HuH-7 (cell line): ENCODE measurements at regions not wholly inside any gene's neighbourhood (a gene's known extent, or its start where the extent isn't known, plus 50 kb on each side); places are given as distances from the start of the nearest gene placed in this dataset.
"Not testable (repeated sequence)": the region's sequence is repeated elsewhere in the genome, so short reads cannot be mapped to it uniquely, and the experiment has no call there.

ENCODE experiments used
- DNase-seq: peaks from one replicate; pipeline ENCODE4 v3.0.0; 2011; ENCODE audit warnings: low spot score

GRCh38 chr7:136325027-136325426 is 347.9 kb upstream of the MTPN start:
- no peak for DNase-seq

- no peak for DNase-seq
Measured at GRCh38 chr7:136324073-136324704, 347.0 kb upstream of the MTPN start.

DNA sequence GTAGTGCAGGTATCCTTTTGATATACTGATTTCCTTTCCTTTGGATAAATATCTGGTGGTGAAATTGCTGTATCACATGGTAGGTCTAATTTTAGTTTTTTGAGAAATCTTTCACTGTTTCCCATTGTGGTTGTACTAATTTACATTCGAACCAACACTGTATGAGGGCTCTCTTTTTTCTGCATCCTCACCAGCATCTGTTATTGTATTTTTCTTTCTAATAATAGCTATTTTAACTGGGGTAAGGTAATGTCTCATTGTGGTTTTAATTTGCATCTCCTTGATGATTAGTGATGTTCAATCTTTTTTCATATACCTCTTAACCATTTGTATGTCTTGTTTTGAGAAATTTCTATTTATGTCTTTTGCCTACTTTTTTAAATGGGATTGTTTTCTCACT is 335.4 kb upstream of the MTPN start:
- no peak for DNase-seq

DNA sequence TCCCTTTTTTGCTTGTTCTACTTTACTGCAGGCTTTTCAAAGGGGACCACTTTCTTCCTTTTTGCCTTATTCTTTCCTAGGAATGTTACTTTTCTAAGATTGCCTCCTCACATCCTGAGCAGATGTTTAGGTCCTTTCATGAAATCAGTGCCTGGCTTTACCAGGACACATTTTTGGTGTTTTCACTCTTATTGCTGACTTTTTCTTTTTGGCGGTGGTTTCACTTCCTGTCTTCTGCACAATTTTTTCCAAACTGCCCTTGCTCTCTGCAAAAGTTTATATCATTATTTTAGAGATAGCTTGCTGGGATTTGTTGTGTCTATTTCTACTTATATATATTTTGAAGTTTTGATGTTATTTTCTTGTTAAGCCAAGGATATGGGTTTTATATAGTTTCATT is 332.2 kb upstream of the MTPN start:
- no peak for DNase-seq

DNA sequence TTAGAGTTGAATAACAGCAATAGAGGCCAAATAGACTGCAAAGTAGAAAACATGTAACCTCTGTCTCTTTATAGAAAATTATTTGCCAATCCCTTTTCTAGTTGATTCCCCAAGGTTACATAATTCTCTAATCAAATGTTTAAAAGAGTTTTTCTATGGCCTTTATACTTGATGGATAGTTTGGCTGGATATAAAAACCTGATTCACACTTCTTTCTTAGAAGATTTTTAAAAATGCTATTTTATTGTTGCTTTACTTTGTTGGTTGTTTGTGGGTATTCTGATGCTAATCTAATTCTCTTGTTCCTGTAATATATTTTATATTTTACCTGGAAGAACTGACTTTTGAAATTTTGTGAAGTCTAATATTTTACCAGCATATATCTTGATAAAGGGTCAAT is 331.1 kb upstream of the MTPN start:
- no peak for DNase-seq

DNA sequence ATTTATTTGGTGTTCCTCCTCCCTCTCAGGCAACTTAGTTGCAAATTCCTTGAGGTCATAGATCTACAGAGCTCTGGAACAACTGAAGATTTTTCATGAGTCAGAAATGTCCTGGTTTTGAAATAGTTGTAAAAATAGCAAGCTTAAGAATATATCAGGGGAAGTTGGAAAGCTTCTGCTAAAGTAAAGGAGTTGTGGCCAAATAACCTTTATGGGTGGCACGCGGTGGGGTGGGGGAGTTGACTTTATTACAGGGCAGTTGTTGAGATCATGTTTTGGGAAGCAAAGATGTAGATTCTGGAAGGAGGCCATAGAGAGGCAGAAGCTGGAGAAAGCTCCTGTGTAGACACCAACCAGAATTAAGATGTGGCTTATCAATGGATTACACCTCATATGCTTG is 326.0 kb upstream of the MTPN start:
- no peak for DNase-seq

DNA sequence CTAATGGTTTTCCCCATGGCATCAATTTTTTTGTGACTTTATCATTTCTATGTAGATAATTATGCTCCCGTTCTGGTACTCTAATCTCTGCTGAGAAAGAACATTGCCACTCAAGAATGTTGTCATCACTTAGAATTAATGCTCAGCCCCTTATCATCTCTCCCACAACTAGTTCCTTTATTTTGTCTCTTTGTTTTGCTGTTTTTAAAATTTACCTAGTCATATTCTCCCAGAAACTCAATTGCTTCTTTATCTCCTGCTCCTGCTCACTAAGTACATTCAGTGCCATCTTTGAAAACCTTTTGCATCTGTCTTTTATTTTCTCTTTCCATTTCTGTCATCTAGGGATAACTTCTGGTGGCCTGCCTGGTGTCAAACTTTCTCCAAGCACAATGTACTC is 324.9 kb upstream of the MTPN start:
- DNase-seq, result no peak

- no peak for DNase-seq
Measured at GRCh38 chr7:136294977-136295376, 317.8 kb upstream of the MTPN start.

DNA sequence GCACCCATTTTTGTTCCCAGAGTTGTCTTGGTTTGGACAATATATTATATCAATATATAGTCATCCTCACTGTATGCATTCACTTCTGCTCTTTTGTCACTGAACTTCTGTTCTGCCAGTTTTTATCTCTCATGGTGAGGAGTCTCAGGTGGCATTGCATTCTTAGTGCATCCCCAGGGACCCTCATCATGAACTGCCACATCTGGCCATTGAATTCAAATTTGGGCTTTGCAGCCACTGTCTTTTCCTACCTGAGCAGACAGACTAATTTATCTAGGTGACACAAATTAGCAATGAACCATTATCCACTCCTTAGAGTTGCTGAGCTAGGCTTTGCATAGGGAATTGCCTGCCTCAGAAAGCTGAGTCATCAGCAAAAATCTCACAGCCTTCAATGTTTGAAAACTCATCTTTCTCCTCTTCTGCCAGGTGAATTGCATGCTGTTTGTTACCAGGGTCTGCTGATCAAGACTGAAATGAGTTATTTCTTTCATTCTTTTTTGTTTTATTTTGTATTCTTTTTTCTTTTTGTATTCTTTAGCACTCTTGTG is 316.8 kb upstream of the MTPN start:
- no peak for DNase-seq

DNA sequence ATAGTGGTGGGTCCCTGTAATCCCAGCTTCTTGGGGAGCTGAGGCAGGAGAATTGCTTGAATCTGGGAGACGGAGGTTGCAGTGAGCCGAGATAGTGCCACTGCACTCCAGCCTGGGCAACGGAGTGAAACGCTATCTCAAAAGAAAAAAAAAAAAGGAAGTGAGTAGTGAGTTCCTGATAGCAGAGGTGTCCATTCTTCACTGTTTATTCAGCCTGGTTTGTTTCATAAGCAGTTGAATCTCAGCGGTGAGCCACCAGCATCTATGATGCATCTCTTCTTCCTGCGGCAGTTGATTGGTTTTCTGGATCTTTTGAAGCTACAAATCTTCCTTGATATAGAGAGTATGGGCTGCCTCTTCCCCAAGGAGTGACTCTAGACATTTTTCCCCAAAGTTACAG is 316.1 kb upstream of the MTPN start:
- no peak for DNase-seq

- no peak for DNase-seq
Measured at GRCh38 chr7:136292365-136292764, 315.2 kb upstream of the MTPN start.

- DNase-seq, result no peak
Measured at GRCh38 chr7:136290351-136290750, 313.2 kb upstream of the MTPN start.

DNA sequence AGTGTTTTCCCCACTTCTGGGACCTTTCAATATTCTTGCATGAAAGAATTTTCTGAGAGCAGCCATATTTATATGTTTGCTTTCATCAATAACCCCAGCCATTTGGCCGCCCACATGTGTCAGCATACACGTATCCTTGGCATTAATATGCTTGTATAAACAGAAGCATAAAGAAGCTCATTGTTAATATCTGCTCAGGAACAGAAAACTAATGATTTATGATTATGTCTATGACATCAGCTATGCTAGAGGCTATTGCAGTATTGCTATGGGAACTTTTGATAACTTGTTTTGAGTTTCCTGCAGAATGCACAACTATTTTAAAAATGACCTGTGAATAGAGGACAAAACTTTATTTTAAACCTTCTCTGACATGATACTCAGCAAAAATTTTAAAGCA is 300.9 kb upstream of the MTPN start:
- no peak for DNase-seq

DNA sequence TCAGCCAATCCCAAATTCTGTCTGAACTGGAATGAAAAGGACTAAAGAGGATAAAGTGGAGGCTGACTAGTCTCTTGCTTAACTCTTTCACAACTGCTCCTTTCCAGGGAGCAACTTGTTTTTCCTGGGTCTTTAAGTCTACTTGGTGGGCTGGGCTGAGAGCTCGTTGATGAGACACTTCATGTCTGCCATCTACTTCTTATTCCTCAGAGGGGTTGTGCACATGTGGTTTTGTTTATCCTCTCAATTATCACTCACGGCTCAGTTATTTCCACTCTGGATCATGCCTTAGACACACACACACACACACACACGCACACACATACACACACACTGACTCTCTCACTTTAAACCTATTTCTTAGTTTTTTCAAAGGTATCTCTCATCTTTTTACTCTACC is 298.6 kb upstream of the MTPN start:
- no peak for DNase-seq

- no peak for DNase-seq
Measured at GRCh38 chr7:136274636-136275345, 297.6 kb upstream of the MTPN start.

GRCh38 chr7:136272934-136273333 is 295.8 kb upstream of the MTPN start:
- DNase-seq, result no peak

GRCh38 chr7:136267822-136268221 is 290.7 kb upstream of the MTPN start:
- DNase-seq, result no peak

GRCh38 chr7:136266457-136266856 is 289.3 kb upstream of the MTPN start:
- no peak for DNase-seq

DNA sequence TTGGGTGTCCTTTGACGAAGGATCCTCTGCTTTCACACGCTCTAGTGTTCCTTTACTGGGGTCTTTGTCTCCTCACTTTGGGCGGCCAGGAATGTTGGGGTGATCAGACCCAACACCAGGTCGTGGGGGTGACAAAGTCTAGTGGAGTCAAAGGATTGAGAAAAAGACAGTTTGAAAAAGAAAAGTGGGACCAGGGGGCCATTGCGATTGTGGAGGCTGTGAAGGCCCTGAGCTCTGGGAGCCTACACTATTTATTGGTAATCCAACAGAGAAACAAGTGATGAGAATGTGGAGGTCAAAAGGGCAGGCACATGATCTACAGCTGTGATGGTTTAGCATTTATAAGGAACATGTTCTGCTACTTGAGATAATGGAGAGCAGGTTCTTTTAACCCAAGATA is 287.1 kb upstream of the MTPN start:
- not testable (repeated sequence) for DNase-seq

GRCh38 chr7:136263112-136263860 is 286.1 kb upstream of the MTPN start:
- not testable (repeated sequence) for DNase-seq

- not testable (repeated sequence) for DNase-seq
Measured at GRCh38 chr7:136260591-136260990, 283.4 kb upstream of the MTPN start.

DNA sequence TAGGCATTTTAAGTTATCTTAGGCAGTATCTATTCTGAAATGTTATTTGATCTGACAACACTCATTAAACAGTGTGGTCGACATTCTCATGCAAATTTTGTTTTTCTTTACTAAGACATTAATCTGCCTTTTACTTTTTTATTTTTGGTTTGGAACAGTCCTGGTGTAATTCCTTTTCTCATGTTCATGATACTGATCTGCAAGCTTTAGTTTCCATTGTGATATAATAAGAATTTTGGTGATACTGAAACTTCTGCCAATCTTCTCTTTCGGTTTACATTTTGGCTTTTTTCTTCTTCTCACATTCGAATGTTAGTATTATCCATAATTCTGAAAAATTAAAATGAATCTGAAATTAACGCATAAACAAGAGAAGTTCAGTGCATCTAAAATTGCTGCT is 281.9 kb upstream of the MTPN start:
- no peak for DNase-seq

- DNase-seq, result no peak
Measured at GRCh38 chr7:136256491-136256890, 279.3 kb upstream of the MTPN start.
